ENCODE measurements at regions not wholly inside any gene's neighbourhood (a gene's known extent, or its start where the extent isn't known, plus 50 kb on each side); places are given as distances from the start of the nearest gene placed in this dataset.

DNA sequence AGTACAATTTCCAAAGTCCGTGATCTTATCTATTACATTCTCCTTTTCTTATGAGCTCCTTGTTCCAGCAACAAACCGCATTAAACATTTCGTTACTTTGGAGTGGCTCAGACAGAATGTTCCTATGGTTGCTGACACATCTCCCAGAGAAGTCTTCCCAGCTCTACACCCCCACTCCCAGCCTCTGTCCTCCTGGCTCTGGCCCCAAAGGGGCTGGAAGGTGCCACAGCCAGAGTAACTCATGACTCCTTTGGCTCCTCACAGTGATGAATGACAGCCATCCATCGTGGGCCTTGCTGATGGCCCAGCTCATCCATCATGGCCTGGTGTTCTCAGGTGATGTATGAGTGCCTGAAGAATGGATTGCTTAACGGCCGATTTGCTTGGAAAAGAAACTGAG lies 203.0 kb downstream of the DHX35 start:
- TF ChIP-seq ZNF114 (CRISPR knock-in tag; IDR thresholded peaks at IDR 0.05): no peak
- TF ChIP-seq, protein P1, sequence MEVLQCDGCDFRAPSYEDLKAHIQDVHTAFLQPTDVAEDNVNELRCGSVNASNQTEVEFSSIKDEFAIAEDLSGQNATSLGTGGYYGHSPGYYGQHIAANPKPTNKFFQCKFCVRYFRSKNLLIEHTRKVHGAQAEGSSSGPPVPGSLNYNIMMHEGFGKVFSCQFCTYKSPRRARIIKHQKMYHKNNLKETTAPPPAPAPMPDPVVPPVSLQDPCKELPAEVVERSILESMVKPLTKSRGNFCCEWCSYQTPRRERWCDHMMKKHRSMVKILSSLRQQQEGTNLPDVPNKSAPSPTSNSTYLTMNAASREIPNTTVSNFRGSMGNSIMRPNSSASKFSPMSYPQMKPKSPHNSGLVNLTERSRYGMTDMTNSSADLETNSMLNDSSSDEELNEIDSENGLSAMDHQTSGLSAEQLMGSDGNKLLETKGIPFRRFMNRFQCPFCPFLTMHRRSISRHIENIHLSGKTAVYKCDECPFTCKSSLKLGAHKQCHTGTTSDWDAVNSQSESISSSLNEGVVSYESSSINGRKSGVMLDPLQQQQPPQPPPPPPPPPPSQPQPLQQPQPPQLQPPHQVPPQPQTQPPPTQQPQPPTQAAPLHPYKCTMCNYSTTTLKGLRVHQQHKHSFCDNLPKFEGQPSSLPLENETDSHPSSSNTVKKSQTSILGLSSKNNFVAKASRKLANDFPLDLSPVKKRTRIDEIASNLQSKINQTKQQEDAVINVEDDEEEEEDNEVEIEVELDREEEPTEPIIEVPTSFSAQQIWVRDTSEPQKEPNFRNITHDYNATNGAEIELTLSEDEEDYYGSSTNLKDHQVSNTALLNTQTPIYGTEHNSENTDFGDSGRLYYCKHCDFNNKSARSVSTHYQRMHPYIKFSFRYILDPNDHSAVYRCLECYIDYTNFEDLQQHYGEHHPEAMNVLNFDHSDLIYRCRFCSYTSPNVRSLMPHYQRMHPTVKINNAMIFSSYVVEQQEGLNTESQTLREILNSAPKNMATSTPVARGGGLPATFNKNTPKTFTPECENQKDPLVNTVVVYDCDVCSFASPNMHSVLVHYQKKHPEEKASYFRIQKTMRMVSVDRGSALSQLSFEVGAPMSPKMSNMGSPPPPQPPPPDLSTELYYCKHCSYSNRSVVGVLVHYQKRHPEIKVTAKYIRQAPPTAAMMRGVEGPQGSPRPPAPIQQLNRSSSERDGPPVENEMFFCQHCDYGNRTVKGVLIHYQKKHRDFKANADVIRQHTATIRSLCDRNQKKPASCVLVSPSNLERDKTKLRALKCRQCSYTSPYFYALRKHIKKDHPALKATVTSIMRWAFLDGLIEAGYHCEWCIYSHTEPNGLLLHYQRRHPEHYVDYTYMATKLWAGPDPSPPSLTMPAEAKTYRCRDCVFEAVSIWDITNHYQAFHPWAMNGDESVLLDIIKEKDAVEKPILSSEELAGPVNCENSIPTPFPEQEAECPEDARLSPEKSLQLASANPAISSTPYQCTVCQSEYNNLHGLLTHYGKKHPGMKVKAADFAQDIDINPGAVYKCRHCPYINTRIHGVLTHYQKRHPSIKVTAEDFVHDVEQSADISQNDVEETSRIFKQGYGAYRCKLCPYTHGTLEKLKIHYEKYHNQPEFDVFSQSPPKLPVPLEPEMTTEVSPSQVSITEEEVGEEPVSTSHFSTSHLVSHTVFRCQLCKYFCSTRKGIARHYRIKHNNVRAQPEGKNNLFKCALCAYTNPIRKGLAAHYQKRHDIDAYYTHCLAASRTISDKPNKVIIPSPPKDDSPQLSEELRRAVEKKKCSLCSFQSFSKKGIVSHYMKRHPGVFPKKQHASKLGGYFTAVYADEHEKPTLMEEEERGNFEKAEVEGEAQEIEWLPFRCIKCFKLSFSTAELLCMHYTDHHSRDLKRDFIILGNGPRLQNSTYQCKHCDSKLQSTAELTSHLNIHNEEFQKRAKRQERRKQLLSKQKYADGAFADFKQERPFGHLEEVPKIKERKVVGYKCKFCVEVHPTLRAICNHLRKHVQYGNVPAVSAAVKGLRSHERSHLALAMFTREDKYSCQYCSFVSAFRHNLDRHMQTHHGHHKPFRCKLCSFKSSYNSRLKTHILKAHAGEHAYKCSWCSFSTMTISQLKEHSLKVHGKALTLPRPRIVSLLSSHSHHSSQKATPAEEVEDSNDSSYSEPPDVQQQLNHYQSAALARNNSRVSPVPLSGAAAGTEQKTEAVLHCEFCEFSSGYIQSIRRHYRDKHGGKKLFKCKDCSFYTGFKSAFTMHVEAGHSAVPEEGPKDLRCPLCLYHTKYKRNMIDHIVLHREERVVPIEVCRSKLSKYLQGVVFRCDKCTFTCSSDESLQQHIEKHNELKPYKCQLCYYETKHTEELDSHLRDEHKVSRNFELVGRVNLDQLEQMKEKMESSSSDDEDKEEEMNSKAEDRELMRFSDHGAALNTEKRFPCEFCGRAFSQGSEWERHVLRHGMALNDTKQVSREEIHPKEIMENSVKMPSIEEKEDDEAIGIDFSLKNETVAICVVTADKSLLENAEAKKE (CRISPR knock-in tag; IDR thresholded peaks at IDR 0.05): no peak
- Mint-ChIP-seq H3K4me3 (no peak overlapping the region), H3K27ac (no peak overlapping the region), H3K4me1 (no peaks in the 10 kb centered on the region), H3K36me3 (ENCODE audit: low read depth) (no peaks in the 10 kb centered on the region), H3K9me3 (no peaks in the 10 kb centered on the region), H3K27me3 (ENCODE audit: insufficient read depth, low read depth, poor library complexity) (peaks cover under 1% of the 10 kb centered on the region)
- Histone ChIP-seq H3K27ac (ENCODE audit: low read depth) (no peak overlapping the region), H2AFZ (no peak overlapping the region), H3K4me3 (no peak overlapping the region), H3K36me3 (ENCODE audit: insufficient read depth) (no peaks in the 10 kb centered on the region), H3F3A (replicated peaks; ENCODE audit: low read depth) (no peaks in the 10 kb centered on the region), H3K79me2 (replicated peaks; ENCODE audit: insufficient read depth) (no peaks in the 10 kb centered on the region), H3K4me2 (no peak overlapping the region), H3K4me1 (ENCODE audit: insufficient read depth) (no peaks in the 10 kb centered on the region), H3K9me2 (ENCODE audit: insufficient read depth) (peaks cover 5% of the 10 kb centered on the region; the same call in 1 of the 2 replicates), H3K27me3 (ENCODE audit: insufficient read depth) (no peaks in the 10 kb centered on the region), H4K20me1 (replicated peaks; ENCODE audit: insufficient read depth) (no peaks in the 10 kb centered on the region)
- ATAC-seq: no peak
- no peak for DNase-seq (ENCODE audit: low spot score)

DNA sequence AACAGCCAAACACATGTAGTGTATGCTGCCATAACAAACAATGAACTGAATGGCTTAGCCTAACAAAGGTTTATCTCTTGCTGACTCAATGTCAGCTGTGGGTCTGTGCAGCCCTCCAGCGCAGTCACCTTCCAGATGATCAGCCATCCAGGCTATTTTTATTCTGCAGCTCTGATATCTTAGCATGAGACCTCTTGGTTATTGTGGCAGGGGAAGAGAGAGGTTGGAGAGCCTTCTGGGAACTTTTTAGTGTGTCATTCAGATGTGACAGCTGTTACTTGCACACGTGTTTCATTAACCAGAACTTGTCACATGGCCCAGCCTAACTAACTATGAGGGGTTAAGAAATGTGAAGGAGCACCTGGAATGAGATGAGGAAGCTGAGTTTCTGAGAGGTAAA lies 202.5 kb downstream of the DHX35 start:
- H3K9me2 ChIP-seq (ENCODE audit: insufficient read depth): peaks cover 6% of the 10 kb centered on the region; the same call in 1 of the 2 replicates
- no peak for TF ChIP-seq STAT1 (IDR thresholded peaks at IDR 0.05; ENCODE audit: unreplicated experiment)
- no peak for TF ChIP-seq ZNF114 (CRISPR knock-in tag; IDR thresholded peaks at IDR 0.05)
- no peak for TF ChIP-seq ZNF331 (CRISPR knock-in tag; IDR thresholded peaks at IDR 0.05; ENCODE audit: low read depth)
- DNase-seq (ENCODE audit: low spot score): no peak
- no peak for ATAC-seq
- no peaks in the 10 kb centered on the region for H3K4me1 ChIP-seq (ENCODE audit: insufficient read depth)
- no peaks in the 10 kb centered on the region for H3K27me3 ChIP-seq (ENCODE audit: insufficient read depth)
- no peaks in the 10 kb centered on the region for H3K36me3 Mint-ChIP-seq (ENCODE audit: low read depth)
- no peaks in the 10 kb centered on the region for H3K4me1 Mint-ChIP-seq
- peaks cover 1% of the 10 kb centered on the region for H3K27me3 Mint-ChIP-seq (ENCODE audit: insufficient read depth, low read depth, poor library complexity)
- H3F3A ChIP-seq (replicated peaks; ENCODE audit: low read depth): no peaks in the 10 kb centered on the region
- no peak overlapping the region for H3K4me2 ChIP-seq
- H3K4me3 ChIP-seq: no peak overlapping the region
- H3K36me3 ChIP-seq (ENCODE audit: insufficient read depth): no peaks in the 10 kb centered on the region
- H3K27ac ChIP-seq (ENCODE audit: low read depth): no peak overlapping the region
- no peaks in the 10 kb centered on the region for H4K20me1 ChIP-seq (replicated peaks; ENCODE audit: insufficient read depth)
- no peak overlapping the region for H3K4me3 Mint-ChIP-seq
- H2AFZ ChIP-seq: no peak overlapping the region
- H3K79me2 ChIP-seq (replicated peaks; ENCODE audit: insufficient read depth): no peaks in the 10 kb centered on the region
- no peak overlapping the region for H3K27ac Mint-ChIP-seq
- no peaks in the 10 kb centered on the region for H3K9me3 Mint-ChIP-seq
